ENCODE measurements at regions not wholly inside any gene's neighbourhood (a gene's known extent, or its start where the extent isn't known, plus 50 kb on each side); places are given as distances from the start of the nearest gene placed in this dataset.

GRCh38 chr3:95168526-95168925 lies 1105.7 kb downstream of the NSUN3 start:
- Histone ChIP-seq H3K9me3 (ENCODE audit: control insufficient read depth, insufficient read depth, low read length) (no peaks in the 10 kb centered on the region), H3K36me3 (ENCODE audit: control insufficient read depth, insufficient read depth, low read length) (no peaks in the 10 kb centered on the region), H3K4me3 (ENCODE audit: low read depth, low read length) (no peak overlapping the region), H3K9ac (ENCODE audit: low read depth, low read length) (no peak overlapping the region), H3K4me1 (ENCODE audit: control insufficient read depth, insufficient read depth, low read length) (no peaks in the 10 kb centered on the region), H3K27me3 (ENCODE audit: control insufficient read depth, insufficient read depth, low read length) (no peaks in the 10 kb centered on the region)

GRCh38 chr3:95172164-95172943 lies 1109.5 kb downstream of the NSUN3 start:
- Histone ChIP-seq H3K36me3 (ENCODE audit: control insufficient read depth, insufficient read depth, low read length) (no peaks in the 10 kb centered on the region), H3K4me1 (ENCODE audit: control insufficient read depth, insufficient read depth, low read length) (no peaks in the 10 kb centered on the region), H3K9me3 (ENCODE audit: control insufficient read depth, insufficient read depth, low read length) (no peaks in the 10 kb centered on the region), H3K27me3 (ENCODE audit: control insufficient read depth, insufficient read depth, low read length) (no peaks in the 10 kb centered on the region), H3K4me3 (ENCODE audit: low read depth, low read length) (no peak overlapping the region), H3K9ac (ENCODE audit: low read depth, low read length) (no peak overlapping the region)

GRCh38 chr3:95177096-95177495 lies 1114.2 kb downstream of the NSUN3 start:
- Histone ChIP-seq H3K4me1 (ENCODE audit: control insufficient read depth, insufficient read depth, low read length) (no peaks in the 10 kb centered on the region), H3K9me3 (ENCODE audit: control insufficient read depth, insufficient read depth, low read length) (no peaks in the 10 kb centered on the region), H3K4me3 (ENCODE audit: low read depth, low read length) (no peak overlapping the region), H3K27me3 (ENCODE audit: control insufficient read depth, insufficient read depth, low read length) (no peaks in the 10 kb centered on the region), H3K36me3 (ENCODE audit: control insufficient read depth, insufficient read depth, low read length) (no peaks in the 10 kb centered on the region), H3K9ac (ENCODE audit: low read depth, low read length) (no peak overlapping the region)

GRCh38 chr3:95184038-95184437 lies 1121.2 kb downstream of the NSUN3 start:
- Histone ChIP-seq H3K9me3 (ENCODE audit: control insufficient read depth, insufficient read depth, low read length) (no peaks in the 10 kb centered on the region), H3K4me3 (ENCODE audit: low read depth, low read length) (no peak overlapping the region), H3K4me1 (ENCODE audit: control insufficient read depth, insufficient read depth, low read length) (no peaks in the 10 kb centered on the region), H3K9ac (ENCODE audit: low read depth, low read length) (no peak overlapping the region), H3K27me3 (ENCODE audit: control insufficient read depth, insufficient read depth, low read length) (no peaks in the 10 kb centered on the region), H3K36me3 (ENCODE audit: control insufficient read depth, insufficient read depth, low read length) (no peaks in the 10 kb centered on the region)

GRCh38 chr3:95189348-95189747 lies 1126.5 kb downstream of the NSUN3 start:
- H3K9ac ChIP-seq (ENCODE audit: low read depth, low read length) = no peak overlapping the region
- no peaks in the 10 kb centered on the region for H3K27me3 ChIP-seq (ENCODE audit: control insufficient read depth, insufficient read depth, low read length)
- no peaks in the 10 kb centered on the region for H3K9me3 ChIP-seq (ENCODE audit: control insufficient read depth, insufficient read depth, low read length)
- no peaks in the 10 kb centered on the region for H3K4me1 ChIP-seq (ENCODE audit: control insufficient read depth, insufficient read depth, low read length)
- H3K36me3 ChIP-seq (ENCODE audit: control insufficient read depth, insufficient read depth, low read length) = no peaks in the 10 kb centered on the region
- H3K4me3 ChIP-seq (ENCODE audit: low read depth, low read length) = no peak overlapping the region

- H3K4me1 ChIP-seq (ENCODE audit: control insufficient read depth, insufficient read depth, low read length) = no peaks in the 10 kb centered on the region
- no peaks in the 10 kb centered on the region for H3K9me3 ChIP-seq (ENCODE audit: control insufficient read depth, insufficient read depth, low read length)
- no peak overlapping the region for H3K9ac ChIP-seq (ENCODE audit: low read depth, low read length)
- H3K36me3 ChIP-seq (ENCODE audit: control insufficient read depth, insufficient read depth, low read length) = no peaks in the 10 kb centered on the region
- H3K27me3 ChIP-seq (ENCODE audit: control insufficient read depth, insufficient read depth, low read length) = no peaks in the 10 kb centered on the region
- H3K4me3 ChIP-seq (ENCODE audit: low read depth, low read length) = no peak overlapping the region
These were observed 1134.8 kb downstream of the NSUN3 start for GRCh38 chr3:95197661-95198060.

GRCh38 chr3:95200384-95200783 lies 1137.5 kb downstream of the NSUN3 start:
- H3K9ac ChIP-seq (ENCODE audit: low read depth, low read length) = no peak overlapping the region
- H3K4me1 ChIP-seq (ENCODE audit: control insufficient read depth, insufficient read depth, low read length) = no peaks in the 10 kb centered on the region
- no peaks in the 10 kb centered on the region for H3K27me3 ChIP-seq (ENCODE audit: control insufficient read depth, insufficient read depth, low read length)
- no peaks in the 10 kb centered on the region for H3K9me3 ChIP-seq (ENCODE audit: control insufficient read depth, insufficient read depth, low read length)
- H3K4me3 ChIP-seq (ENCODE audit: low read depth, low read length) = no peak overlapping the region
- no peaks in the 10 kb centered on the region for H3K36me3 ChIP-seq (ENCODE audit: control insufficient read depth, insufficient read depth, low read length)

- Histone ChIP-seq H3K4me3 (ENCODE audit: low read depth, low read length) (no peak overlapping the region), H3K9me3 (ENCODE audit: control insufficient read depth, insufficient read depth, low read length) (no peaks in the 10 kb centered on the region), H3K9ac (ENCODE audit: low read depth, low read length) (no peak overlapping the region), H3K4me1 (ENCODE audit: control insufficient read depth, insufficient read depth, low read length) (peaks cover 6% of the 10 kb centered on the region), H3K27me3 (ENCODE audit: control insufficient read depth, insufficient read depth, low read length) (no peaks in the 10 kb centered on the region), H3K36me3 (ENCODE audit: control insufficient read depth, insufficient read depth, low read length) (no peaks in the 10 kb centered on the region)
These were observed 1148.0 kb downstream of the NSUN3 start for GRCh38 chr3:95210878-95211277.

GRCh38 chr3:95212117-95212516 lies 1149.3 kb downstream of the NSUN3 start:
- H3K9ac ChIP-seq (ENCODE audit: low read depth, low read length) = no peak overlapping the region
- H3K9me3 ChIP-seq (ENCODE audit: control insufficient read depth, insufficient read depth, low read length) = no peaks in the 10 kb centered on the region
- peaks cover 6% of the 10 kb centered on the region for H3K4me1 ChIP-seq (ENCODE audit: control insufficient read depth, insufficient read depth, low read length)
- H3K27me3 ChIP-seq (ENCODE audit: control insufficient read depth, insufficient read depth, low read length) = no peaks in the 10 kb centered on the region
- no peaks in the 10 kb centered on the region for H3K36me3 ChIP-seq (ENCODE audit: control insufficient read depth, insufficient read depth, low read length)
- no peak overlapping the region for H3K4me3 ChIP-seq (ENCODE audit: low read depth, low read length)

GRCh38 chr3:95215437-95215957 lies 1152.6 kb downstream of the NSUN3 start:
- Histone ChIP-seq H3K4me1 (ENCODE audit: control insufficient read depth, insufficient read depth, low read length) (peaks cover 6% of the 10 kb centered on the region), H3K36me3 (ENCODE audit: control insufficient read depth, insufficient read depth, low read length) (no peaks in the 10 kb centered on the region), H3K9me3 (ENCODE audit: control insufficient read depth, insufficient read depth, low read length) (no peaks in the 10 kb centered on the region), H3K27me3 (ENCODE audit: control insufficient read depth, insufficient read depth, low read length) (no peaks in the 10 kb centered on the region), H3K4me3 (ENCODE audit: low read depth, low read length) (no peak overlapping the region), H3K9ac (ENCODE audit: low read depth, low read length) (no peak overlapping the region)

GRCh38 chr3:95217661-95218060 lies 1154.8 kb downstream of the NSUN3 start:
- H3K4me1 ChIP-seq (ENCODE audit: control insufficient read depth, insufficient read depth, low read length) = peaks cover 5% of the 10 kb centered on the region

GRCh38 chr3:95218484-95218883 lies 1155.6 kb downstream of the NSUN3 start:
- Histone ChIP-seq H3K9ac (ENCODE audit: low read depth, low read length) (no peak overlapping the region), H3K27me3 (ENCODE audit: control insufficient read depth, insufficient read depth, low read length) (no peaks in the 10 kb centered on the region), H3K9me3 (ENCODE audit: control insufficient read depth, insufficient read depth, low read length) (no peaks in the 10 kb centered on the region), H3K36me3 (ENCODE audit: control insufficient read depth, insufficient read depth, low read length) (no peaks in the 10 kb centered on the region), H3K4me1 (ENCODE audit: control insufficient read depth, insufficient read depth, low read length) (no peaks in the 10 kb centered on the region), H3K4me3 (ENCODE audit: low read depth, low read length) (no peak overlapping the region)

More at GRCh38 chr3:95217661-95218060, 1154.8 kb downstream of the NSUN3 start:
- Histone ChIP-seq H3K4me3 (ENCODE audit: low read depth, low read length) (no peak overlapping the region), H3K27me3 (ENCODE audit: control insufficient read depth, insufficient read depth, low read length) (no peaks in the 10 kb centered on the region), H3K9ac (ENCODE audit: low read depth, low read length) (no peak overlapping the region), H3K36me3 (ENCODE audit: control insufficient read depth, insufficient read depth, low read length) (no peaks in the 10 kb centered on the region), H3K9me3 (ENCODE audit: control insufficient read depth, insufficient read depth, low read length) (no peaks in the 10 kb centered on the region)
